ENCODE measurements at regions not wholly inside any gene's neighbourhood (a gene's known extent, or its start where the extent isn't known, plus 50 kb on each side); places are given as distances from the start of the nearest gene placed in this dataset.

- Mint-ChIP-seq H3K4me3 (peak overlapping the region; percentile 47), H3K4me1 (ENCODE audit: low read depth) (peaks cover 74% of the 10 kb centered on the region), H3K9me3 (no peaks in the 10 kb centered on the region), H3K36me3 (ENCODE audit: low read depth) (peaks cover 4% of the 10 kb centered on the region), H3K27me3 (no peaks in the 10 kb centered on the region), H3K27ac (peak overlapping the region; percentile 88)
Measured at GRCh38 chr2:134197445-134197844, 56.4 kb upstream of the MGAT5 start.

- no peaks in the 10 kb centered on the region for H3K9me3 Mint-ChIP-seq
- peaks cover 80% of the 10 kb centered on the region for H3K4me1 Mint-ChIP-seq (ENCODE audit: low read depth)
- H3K27me3 Mint-ChIP-seq, result no peaks in the 10 kb centered on the region
- H3K36me3 Mint-ChIP-seq (ENCODE audit: low read depth), result peaks cover 4% of the 10 kb centered on the region
- H3K4me3 Mint-ChIP-seq, result peak overlapping the region; percentile 54
- H3K27ac Mint-ChIP-seq, result peak overlapping the region; percentile 88
Measured at GRCh38 chr2:134198006-134198634, 55.8 kb upstream of the MGAT5 start.

GRCh38 chr2:134199123-134199522 is 54.7 kb upstream of the MGAT5 start:
- Mint-ChIP-seq H3K27ac (peak overlapping the region; percentile 40), H3K27me3 (no peaks in the 10 kb centered on the region), H3K9me3 (no peaks in the 10 kb centered on the region), H3K36me3 (ENCODE audit: low read depth) (peaks cover 4% of the 10 kb centered on the region), H3K4me3 (no peak overlapping the region), H3K4me1 (ENCODE audit: low read depth) (peaks cover 81% of the 10 kb centered on the region)

- Mint-ChIP-seq H3K27ac (no peak overlapping the region), H3K4me3 (no peak overlapping the region), H3K36me3 (ENCODE audit: low read depth) (peaks cover 4% of the 10 kb centered on the region), H3K27me3 (no peaks in the 10 kb centered on the region), H3K9me3 (no peaks in the 10 kb centered on the region), H3K4me1 (ENCODE audit: low read depth) (peaks cover 71% of the 10 kb centered on the region)
Measured at GRCh38 chr2:134200036-134200618, 53.7 kb upstream of the MGAT5 start.

- H3K4me3 Mint-ChIP-seq, result no peak overlapping the region
- peaks cover 4% of the 10 kb centered on the region for H3K36me3 Mint-ChIP-seq (ENCODE audit: low read depth)
- H3K4me1 Mint-ChIP-seq (ENCODE audit: low read depth), result peaks cover 57% of the 10 kb centered on the region
- no peaks in the 10 kb centered on the region for H3K27me3 Mint-ChIP-seq
- H3K27ac Mint-ChIP-seq, result no peak overlapping the region
- H3K9me3 Mint-ChIP-seq, result no peaks in the 10 kb centered on the region
Measured at GRCh38 chr2:134201533-134201932, 52.3 kb upstream of the MGAT5 start.

- Mint-ChIP-seq H3K36me3 (ENCODE audit: low read depth) (peaks cover 4% of the 10 kb centered on the region), H3K9me3 (no peaks in the 10 kb centered on the region), H3K4me1 (ENCODE audit: low read depth) (peaks cover 48% of the 10 kb centered on the region), H3K27me3 (no peaks in the 10 kb centered on the region), H3K27ac (no peak overlapping the region), H3K4me3 (no peak overlapping the region)
Measured at GRCh38 chr2:134202371-134202770, 51.5 kb upstream of the MGAT5 start.

GRCh38 chr2:134203175-134203574 is 50.7 kb upstream of the MGAT5 start:
- Mint-ChIP-seq H3K27ac (no peak overlapping the region), H3K4me3 (no peak overlapping the region), H3K4me1 (ENCODE audit: low read depth) (peaks cover 40% of the 10 kb centered on the region), H3K27me3 (no peaks in the 10 kb centered on the region), H3K36me3 (ENCODE audit: low read depth) (peaks cover 4% of the 10 kb centered on the region), H3K9me3 (no peaks in the 10 kb centered on the region)
